KBM-7 (cell line): ENCODE measurements at regions not wholly inside any gene's neighbourhood (a gene's known extent, or its start where the extent isn't known, plus 50 kb on each side); places are given as distances from the start of the nearest gene placed in this dataset.
"Not testable (repeated sequence)": the region's sequence is repeated elsewhere in the genome, so short reads cannot be mapped to it uniquely, and the experiment has no call there.

Source experiments
- DNase-seq: peaks from one replicate; pipeline ENCODE4 v3.0.0-alpha.2; 2015
- in situ Hi-C: fragments of 300-500 bp; cut with MboI; formaldehyde crosslinking; loops from 2 replicates; pipeline ENCODE4 v1.14.3; 2020; ENCODE audit warnings: low sequenced_read_pairs, low pct_unique_long_range_greater_than_20kb, mixed read lengths

DNA sequence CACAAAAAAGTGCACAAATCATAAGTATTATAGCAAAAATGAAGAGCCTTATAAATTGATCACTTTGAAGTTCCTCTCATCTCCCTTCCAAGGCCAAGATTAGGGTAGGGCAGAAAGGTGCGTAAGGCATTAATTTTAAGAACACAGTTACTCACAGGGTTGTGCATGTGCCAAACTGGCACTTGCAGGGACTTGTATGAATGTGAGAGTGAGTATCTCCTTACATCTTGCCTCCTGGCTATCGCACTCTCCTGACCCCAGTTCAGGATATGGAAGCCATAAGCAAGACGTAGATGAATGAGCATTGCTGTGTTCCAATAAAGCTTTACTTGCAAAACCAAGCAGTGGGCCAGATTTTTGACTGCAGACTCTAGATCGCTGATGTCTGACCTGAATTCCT, 510.1 kb upstream of the AADAT start:
- in situ Hi-C loops, result no loop called here
- DNase-seq, result no peak

DNA sequence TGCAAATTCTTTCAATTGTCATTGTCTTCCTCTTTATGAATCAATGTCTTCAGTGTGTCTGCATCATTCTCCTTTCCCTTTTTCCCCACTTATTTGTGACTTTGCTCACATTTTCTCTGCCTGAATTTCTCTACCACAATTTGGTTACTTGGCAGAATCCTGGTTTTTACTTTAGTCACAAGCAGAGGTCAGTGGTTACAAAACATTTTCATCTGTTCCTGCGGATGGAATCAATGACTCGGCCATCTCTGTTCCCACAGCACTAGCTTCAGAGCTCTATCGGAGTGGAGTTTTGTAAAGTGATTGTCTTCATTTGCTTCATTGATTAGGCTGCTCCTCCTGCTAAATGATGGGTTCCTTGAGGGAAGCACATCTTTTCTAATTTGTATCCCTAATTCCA, 501.3 kb upstream of the AADAT start:
- in situ Hi-C loops, result no loop called here

DNA sequence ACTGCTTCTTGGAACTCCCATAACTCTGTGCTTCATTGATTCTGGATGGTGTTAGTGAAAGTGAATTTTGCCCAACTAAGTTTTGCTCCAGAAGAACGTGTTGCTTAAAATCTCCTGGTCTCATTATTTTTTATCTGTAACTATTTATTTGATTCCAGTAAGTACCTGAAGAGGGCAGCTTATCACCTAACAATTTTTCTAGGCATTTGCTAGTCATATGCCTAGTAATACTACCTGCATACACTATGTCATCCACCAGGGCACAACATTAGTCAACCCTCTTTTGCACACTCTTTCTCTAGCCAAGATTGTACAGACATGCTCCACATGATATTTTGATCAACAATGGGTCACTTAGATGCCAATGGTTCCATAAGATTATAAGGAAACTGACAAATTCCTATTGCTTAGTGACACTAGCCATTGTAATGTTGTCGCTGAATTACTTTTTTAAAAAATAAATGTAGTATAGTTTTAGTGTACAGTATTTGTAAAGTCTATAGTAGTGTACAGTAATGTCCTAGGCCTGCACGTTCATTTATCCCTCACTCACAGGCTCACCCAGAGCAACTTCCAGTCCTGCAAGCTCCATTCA, 499.9 kb upstream of the AADAT start:
- in situ Hi-C loops, result no loop called here
- DNase-seq, result peak; percentile 63

More for the DNA sequence above, 501.3 kb upstream of the AADAT start:
- no peak for DNase-seq

DNA sequence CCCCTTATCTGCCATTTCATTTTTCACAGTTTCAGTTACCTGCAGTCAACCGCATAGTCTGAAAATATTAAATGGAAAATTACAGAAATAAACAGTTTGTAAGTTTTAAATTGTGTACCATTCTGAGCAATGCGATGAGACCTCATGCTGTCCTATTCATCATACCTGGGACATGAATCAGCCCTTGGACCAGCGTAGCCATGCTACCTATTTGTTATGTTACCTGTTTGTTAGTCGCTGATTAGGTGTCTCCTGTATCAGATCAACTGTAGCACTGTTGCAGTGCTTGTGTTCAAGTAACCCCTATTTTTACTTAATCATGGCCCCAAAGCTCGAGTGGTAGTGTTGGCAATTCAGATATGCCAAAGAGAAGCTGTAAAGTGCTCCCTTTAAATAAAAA, 492.2 kb upstream of the AADAT start:
- DNase-seq, result no peak
- in situ Hi-C loops, result no loop called here

DNA sequence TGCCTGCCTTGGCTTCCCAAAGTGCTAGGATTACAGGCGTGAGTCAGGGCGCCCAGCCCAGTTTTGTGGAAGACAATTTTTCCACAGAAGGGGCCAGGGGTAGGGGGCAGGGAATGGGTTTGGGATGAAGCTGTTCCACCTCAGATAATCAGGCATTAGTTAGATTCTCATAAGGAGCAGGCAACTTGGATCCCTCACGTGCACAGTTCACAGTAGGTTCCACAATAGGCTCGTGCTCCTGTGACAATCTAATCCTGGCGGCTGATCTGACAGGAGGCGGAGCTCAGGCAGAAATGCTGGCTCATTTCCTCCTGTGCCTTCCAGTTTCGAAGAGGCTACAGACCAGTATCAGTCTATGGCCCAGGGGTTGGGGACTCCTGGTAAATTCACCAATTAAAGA, 491.6 kb upstream of the AADAT start:
- no peak for DNase-seq
- in situ Hi-C loops, result no loop called here

DNA sequence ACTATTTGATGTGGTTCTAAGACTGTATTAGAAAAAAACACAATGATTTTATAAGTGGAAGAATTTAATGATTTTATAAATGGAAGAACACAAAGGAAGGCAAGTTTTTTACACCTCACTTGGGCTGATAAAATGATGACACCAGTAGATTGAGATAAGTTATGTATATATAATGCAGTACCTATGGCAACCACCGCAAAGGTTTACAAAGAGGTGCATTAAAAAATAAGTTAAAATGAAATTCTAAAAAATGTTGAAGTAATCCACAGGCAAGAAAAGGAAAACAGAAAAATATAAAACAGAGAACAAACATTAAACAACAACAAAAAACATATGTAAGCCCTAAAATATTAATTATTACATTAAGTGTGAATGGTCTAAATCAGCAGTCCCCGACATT, 490.9 kb upstream of the AADAT start:
- in situ Hi-C loops, result no loop called here
- DNase-seq, result no peak

DNA sequence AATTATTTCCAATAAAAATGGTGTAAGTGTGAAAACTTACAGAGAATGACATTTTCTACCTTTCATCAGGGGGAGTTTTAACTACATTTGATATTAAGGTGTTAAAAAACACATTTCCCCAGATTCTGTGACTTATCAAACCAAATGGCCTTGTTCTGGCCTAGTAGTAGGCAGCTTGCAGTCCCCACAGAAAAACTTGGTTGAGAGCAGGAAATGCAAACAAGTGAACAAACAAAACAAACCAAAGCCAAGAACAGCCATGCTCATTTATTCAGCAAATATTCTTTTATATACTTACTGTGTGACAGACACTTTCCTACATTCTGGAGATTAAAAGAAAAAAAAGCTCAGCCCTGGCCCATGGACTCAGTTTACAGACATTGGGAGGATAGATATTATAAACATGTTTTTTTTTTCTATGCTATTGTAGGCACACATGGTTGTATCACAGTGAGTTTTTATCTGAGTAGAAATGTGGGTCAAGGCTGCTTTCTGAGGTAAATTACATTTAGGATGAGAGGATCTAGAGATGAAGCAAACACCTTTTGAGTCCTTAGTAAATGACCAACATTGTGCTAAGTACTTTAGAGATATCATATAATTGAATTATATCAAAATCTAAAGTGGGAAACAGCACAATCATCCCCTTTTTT, 449.2 kb upstream of the AADAT start:
- in situ Hi-C loops, result no loop called here
- DNase-seq, result no peak

DNA sequence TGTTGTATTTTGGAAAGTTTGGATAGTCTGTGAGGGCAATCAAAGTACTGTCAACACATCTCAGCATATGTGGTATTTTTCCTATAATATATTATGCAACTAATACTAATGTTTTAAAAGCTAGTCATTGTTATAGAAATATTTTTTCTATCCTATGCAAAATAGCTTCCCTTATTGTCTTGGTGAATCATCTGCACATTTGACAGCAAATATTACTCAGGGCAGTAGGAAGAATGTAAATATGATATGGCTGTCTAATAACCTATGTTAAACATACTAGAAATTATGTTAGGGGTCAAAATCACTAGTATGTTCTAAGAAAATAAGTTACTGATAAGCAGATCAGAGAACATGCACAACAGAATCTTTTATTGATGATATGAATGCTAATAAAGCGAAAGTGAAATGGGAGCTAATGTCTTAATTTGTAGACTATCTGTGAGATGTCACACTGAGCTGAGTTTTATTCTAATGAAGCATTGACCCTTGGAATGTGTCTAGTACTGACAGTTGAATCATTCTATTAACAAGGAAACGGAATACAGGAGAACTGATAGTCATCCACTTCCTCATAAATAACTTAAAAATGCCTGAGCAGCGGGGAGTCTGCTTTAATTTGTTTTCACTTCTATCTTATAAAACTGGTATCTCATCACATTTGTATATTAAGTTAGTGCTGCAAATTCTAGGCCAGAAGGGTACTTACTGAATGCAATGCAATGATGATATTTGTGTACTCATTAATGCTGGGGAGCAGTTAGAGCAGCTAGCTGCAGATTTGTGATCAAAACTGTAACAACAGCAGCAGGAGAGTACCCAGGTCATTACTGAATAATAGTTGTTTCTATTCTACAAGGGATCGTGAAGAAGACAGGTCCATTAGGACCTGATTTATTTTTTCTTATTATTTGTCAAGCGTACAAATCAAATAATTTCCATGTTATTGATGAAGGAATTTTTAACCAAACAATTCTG, 440.3 kb upstream of the AADAT start:
- no peak for DNase-seq
- in situ Hi-C loops, result no loop called here

DNA sequence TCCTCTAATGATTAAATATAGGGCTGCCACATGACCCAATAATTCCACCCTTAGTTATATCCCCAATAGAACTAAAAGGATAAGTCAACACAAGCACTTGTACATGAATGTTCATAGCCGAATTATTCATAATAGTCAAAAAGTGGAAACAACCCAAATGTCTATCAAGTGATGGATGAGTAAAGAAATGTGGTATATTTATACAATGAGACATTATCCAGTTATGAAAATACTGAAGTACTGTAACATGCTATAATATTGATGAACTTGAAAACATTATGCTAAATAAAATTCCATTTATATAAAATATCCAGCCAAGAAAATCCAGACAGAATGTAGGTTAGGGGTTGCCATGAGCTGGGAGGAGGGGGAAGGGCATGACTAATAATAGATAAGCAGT, 436.7 kb upstream of the AADAT start:
- no peak for DNase-seq
- in situ Hi-C loops, result no loop called here

DNA sequence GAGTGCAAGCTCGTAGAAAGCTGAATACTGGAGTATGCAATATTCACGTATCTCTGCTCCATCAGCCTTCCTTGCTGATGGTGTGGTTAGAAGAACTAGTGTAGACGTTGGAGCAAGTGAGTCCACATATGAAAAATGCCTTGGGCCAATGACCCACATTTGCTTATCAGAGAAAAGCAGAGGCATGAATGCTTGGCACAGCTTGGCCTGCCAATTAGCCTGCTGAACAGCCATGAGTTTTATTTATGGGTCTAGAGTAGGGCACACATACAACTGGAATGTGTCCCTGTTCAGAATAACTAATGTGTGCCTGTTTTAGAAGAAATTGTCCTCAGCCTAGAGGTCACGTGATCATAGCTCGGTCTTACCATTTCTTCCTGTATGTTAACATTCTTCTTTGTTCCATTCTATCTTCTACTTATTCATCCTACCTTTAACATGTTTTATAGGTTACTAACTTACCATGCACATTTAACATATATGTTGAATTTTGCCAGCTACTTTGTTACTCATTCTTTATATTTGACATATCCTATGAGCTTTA, 432.7 kb upstream of the AADAT start:
- in situ Hi-C loops, result no loop called here
- DNase-seq, result no peak

DNA sequence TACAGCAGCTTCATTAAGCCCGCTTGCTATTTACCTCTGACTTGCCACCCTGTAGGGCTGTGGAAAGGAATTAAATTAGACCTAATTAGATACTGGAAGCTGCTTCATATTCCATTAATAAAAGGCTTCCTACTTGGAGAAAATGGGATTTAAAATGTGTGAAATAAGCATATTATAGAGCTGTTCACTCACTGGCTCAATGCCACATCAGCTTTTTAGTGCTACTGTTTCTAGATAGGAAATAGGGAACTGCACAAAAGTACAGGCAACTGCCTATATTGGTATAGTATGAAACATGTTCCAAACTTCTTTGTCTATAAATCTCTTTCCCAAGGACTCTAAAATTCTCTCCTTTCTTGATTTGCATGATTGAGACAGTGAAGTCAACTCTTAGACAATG, 407.9 kb upstream of the AADAT start:
- in situ Hi-C loops, result no loop called here
- DNase-seq, result peak; percentile 46

DNA sequence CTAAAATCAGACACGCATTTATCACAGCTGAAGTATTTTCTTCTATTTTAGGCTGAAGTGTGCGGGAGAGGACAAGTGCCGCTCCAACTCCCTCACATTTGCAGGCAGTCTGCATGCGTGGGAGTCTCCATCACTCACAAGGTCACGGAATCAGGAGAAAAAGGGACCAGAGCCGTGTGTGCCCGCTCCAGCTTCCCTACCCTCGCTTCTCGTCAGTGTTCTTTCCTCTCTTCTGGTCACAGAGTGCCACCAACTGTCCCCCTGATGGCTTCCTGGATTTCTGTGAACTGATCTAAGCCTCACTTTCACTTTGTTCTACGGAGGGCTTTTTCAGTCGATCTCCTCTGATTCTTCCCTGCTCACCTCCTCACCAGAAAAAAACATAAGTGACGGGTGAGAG, 407.4 kb upstream of the AADAT start:
- peak; percentile 83 for DNase-seq
- in situ Hi-C loops, result no loop called here

DNA sequence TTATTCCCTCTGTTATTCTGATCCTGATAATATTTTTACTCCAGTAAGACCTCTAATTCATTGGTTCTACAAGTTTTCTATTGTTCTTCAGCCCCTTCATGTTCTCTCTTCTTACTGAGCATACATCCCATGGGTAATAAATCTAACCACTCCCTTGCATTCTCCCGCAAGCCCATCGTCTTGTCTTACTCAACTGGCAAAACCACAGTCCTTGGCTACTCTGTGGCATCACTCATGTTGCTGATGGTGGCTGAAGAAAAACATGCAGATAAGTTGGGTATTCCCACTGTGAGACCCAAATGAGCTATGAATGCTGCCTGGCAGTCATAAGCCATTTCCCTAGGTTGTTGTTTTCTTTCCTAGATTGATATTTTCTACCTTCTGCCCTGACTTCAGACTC, 402.2 kb upstream of the AADAT start:
- in situ Hi-C loops, result no loop called here

DNA sequence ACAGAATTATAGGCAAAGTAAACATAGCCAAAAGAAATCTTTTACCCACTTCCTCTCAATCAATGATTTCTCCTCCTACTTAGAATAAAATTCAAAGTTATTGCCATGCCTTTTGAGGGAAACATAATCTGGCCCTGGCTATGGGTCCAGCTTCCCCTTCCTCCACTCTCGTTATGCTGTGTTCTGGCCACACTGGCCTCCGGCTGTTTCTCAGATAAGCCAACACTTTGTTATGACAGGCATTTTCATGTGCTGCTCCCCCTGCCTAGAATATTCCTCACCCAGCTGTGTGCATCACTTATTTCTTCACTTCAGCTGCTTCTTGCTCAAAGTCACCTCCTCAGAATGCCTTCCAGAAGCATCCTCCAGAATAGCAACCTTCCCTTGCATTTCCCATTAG, 386.6 kb upstream of the AADAT start:
- DNase-seq, result no peak
- in situ Hi-C loops, result no loop called here

More for the DNA sequence above, 402.2 kb upstream of the AADAT start:
- DNase-seq, result no peak

DNA sequence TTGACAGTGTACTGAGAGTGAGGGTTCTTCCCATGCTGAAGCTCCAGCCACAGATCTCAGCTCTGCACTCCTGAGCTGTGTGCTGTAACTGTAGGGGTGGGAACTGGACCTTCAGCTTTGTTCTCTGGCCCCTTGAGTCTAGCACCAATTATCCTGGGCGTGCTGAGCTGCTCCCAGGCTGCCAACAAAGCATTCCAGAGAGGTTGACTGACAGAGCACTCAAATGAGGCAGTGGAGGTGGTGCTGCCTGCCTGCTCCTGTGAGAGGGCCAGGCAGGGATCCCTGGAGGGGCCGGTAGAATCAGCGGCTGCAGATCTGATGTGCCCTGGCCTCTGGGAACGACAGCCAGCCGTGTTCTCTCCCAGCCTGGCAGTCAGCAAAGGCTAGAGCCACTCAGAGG, 375.7 kb upstream of the AADAT start:
- no peak for DNase-seq
- in situ Hi-C loops, result no loop called here

DNA sequence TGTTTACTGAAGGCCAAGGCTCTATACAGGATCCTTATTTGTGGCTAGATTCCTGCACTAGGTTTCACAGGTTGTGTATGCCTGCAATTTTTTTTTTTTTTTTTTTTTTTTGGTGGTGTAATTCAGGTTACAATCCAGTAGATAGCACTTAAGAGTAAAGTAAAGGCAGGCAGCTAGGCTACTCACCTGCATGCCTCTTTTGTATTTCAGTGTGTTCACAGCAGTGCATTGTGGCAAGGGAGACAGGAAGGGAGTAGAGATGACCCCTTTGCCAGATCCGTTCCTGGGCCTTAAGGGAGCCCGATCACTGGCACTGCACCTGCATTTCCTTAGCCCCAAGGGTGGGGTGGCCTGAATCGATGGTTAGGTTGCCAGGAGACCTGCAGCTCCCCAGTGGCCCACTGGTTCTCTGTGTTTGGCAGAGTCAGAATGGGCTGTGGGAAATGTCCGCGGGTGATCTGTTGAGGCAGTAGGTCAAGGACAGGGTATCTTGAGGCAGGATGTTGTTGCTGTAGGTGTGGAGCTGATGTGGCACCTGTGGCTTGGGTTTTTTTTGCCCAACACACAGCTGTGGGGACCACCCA, 374.9 kb upstream of the AADAT start:
- in situ Hi-C loops, result no loop called here

DNA sequence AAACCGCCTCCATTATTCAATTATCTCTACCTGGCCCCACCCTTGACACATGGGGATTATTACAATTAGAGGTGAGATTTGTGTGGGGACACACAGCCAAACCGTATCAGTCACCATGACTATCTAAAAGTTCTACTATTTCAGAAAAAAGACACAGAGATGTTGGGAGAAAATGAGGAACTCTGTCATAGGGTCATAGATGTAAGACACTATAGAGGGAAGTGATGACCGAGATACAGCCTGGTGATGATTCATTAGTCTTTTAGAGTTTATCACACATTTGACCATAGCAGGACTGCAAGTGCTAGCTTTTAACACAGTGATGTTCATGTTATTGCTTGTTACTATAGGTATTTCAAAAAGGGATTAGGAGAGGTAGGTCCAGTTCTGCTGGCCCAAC, 357.0 kb upstream of the AADAT start:
- in situ Hi-C loops, result no loop called here

More for the DNA sequence above, 374.9 kb upstream of the AADAT start:
- DNase-seq, result no peak

DNA sequence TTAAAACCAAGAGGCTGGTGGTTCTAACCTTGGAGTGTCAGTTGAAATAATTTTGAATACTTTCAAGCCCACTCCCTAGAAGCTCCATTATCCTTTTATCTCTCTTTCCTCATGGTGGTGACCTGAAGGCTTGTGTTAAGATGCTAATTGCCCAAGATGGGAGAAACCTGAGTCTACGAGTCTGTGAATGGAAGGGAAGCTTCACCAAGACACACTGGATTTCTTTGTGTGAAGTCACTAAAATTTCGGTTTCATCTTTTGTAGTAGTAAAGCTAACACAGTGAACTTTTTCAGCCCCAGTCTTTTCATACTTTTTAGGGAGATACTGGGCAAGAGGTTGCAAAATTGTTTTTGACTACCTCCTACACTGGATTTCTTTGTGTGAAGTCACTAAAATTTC, 351.4 kb upstream of the AADAT start:
- DNase-seq, in situ Hi-C loops: not testable (repeated sequence)

More for the DNA sequence above, 357.0 kb upstream of the AADAT start:
- DNase-seq, result peak; percentile 45

DNA sequence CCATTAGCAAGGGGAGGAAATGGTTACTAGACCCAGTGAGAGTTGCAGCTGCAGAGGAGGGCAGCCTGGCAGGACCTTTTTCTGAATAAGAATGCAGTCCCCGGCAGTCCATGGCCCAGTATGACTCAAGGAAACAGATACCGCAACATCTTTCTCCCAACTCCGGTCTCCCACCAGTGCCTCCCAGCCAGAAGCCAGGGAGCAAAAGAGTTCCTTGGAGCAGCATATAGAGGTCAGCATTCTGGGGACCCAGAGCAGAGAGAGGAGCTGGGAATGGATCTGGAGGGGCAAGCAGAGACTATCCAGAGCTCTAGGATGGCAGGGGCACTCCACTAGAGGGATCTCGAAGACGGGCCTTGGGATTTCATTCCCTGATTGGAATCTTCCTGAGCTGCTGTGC, 339.2 kb upstream of the AADAT start:
- in situ Hi-C loops, result no loop called here
- DNase-seq, result no peak
